Thyroid gland (tissue), 4 donors: ENCODE measurements at regions not wholly inside any gene's neighbourhood (a gene's known extent, or its start where the extent isn't known, plus 50 kb on each side); places are given as distances from the start of the nearest gene placed in this dataset.
A peak's percentile ranks its signal among the peaks of the same experiment; 100 is the strongest.

Experiments used
- DNase-seq, 2 donors: peaks; one replicate each; pipeline ENCODE4 v3.0.0-alpha.2; 2019
- H3K27ac ChIP-seq, 3 donors: fragments of 200-600 bp; sonication (generic); 1 replicate in 2 of 3; 2 replicates in 1 of 3; pipeline ENCODE4 v1.5.1; 2016 to 2019; ENCODE audit warnings: mild to moderate bottlenecking in 1 of 3, moderate library complexity in 1 of 3
- H3K27me3 ChIP-seq: fragments of 200-600 bp; sonication (generic); one replicate; pipeline ENCODE4 v1.5.1; 2019
- H3K36me3 ChIP-seq, 2 donors: fragments of 200-600 bp; sonication (generic); one replicate each; pipeline ENCODE4 v1.5.1; 2016 to 2019
- H3K4me1 ChIP-seq, 2 donors: fragments of 200-600 bp; sonication (generic); one replicate each; pipeline ENCODE4 v1.5.1; 2017 to 2019
- H3K4me3 ChIP-seq, 3 donors: fragments of 200-600 bp; sonication (generic); replicated peaks in 1 of 3; 1 replicate in 2 of 3; 2 replicates in 1 of 3; pipeline ENCODE4 v1.5.1; 2016; ENCODE audit warnings: mild to moderate bottlenecking in 1 of 3
- H3K9me3 ChIP-seq: fragments of 200-600 bp; sonication (generic); one replicate; pipeline ENCODE4 v1.5.1; 2017
- CTCF ChIP-seq, 6 experiments: fragments of 200-600 bp in 3 of 6; fragments of 450-650 bp in 3 of 6; sonication (generic) in 3 of 6; IDR thresholded peaks; one replicate each; pipeline ENCODE4 v1.5.1; 2016 to 2019; ENCODE audit warnings: antibody characterized with exemption in 6 of 6, mild to moderate bottlenecking in 2 of 6, inconsistent platforms in 1 of 6, moderate library complexity in 1 of 6
- POLR2A ChIP-seq, 2 donors: fragments of 450-650 bp; IDR thresholded peaks; one replicate each; pipeline ENCODE4 v1.6.1; 2017; ENCODE audit warnings: antibody characterized with exemption in 2 of 2, mild to moderate bottlenecking in 2 of 2, moderate library complexity in 1 of 2
- WGBS, 2 donors: methylation state at CpG; one replicate each; pipeline ENCODE4 v1.1.5; 2017; 5-methylcytosine and 5-hydroxymethylcytosine counted together
- intact Hi-C: fragments of 100-400 bp; cut with DNase I; formaldehyde crosslinking; loops from one replicate; pipeline ENCODE4 v1.15.1; 2023

- intact Hi-C loops, result no loop called here
- DNase-seq, result peak in 1 of 2 donors; percentile 21
- Histone ChIP-seq H3K4me3 (no peak overlapping the region), H3K27me3 (no peaks in the 10 kb centered on the region), H3K9me3 (no peaks in the 10 kb centered on the region), H3K27ac (no peak overlapping the region), H3K4me1 (no peaks in the 10 kb centered on the region), H3K36me3 (no peaks in the 10 kb centered on the region)
- TF ChIP-seq POLR2A (IDR thresholded peaks at IDR 0.05) (no peak), CTCF (IDR thresholded peaks at IDR 0.05) (no peak)
- WGBS, 2 donors, result 53 to 54% methylated on average over 22 of the region's 22 CpGs
Measured at GRCh38 chr9:89778100-89779090, 173.6 kb downstream of the GADD45G start.

- intact Hi-C loops, result no loop called here
- WGBS, 2 donors, result 86 to 89% methylated on average over 7 of the region's 7 CpGs
- no peaks in the 10 kb centered on the region for H3K9me3 ChIP-seq
- no peaks in the 10 kb centered on the region for H3K36me3 ChIP-seq
- no peak for TF ChIP-seq CTCF (IDR thresholded peaks at IDR 0.05)
- no peak for TF ChIP-seq POLR2A (IDR thresholded peaks at IDR 0.05)
- no peak overlapping the region for H3K4me3 ChIP-seq
- H3K27ac ChIP-seq, result no peak overlapping the region
- H3K27me3 ChIP-seq, result no peaks in the 10 kb centered on the region
- no peak for DNase-seq
- no peaks in the 10 kb centered on the region for H3K4me1 ChIP-seq
Measured at GRCh38 chr9:89779405-89780203, 174.8 kb downstream of the GADD45G start.

- 32 to 60% methylated on average over 4 of the region's 4 CpGs for WGBS, 2 donors
- Histone ChIP-seq H3K9me3 (no peaks in the 10 kb centered on the region), H3K27me3 (no peaks in the 10 kb centered on the region), H3K4me3 (no peak overlapping the region), H3K36me3 (no peaks in the 10 kb centered on the region), H3K27ac (no peak overlapping the region), H3K4me1 (no peaks in the 10 kb centered on the region)
- intact Hi-C loops, result no loop called here
- no peak for TF ChIP-seq CTCF (IDR thresholded peaks at IDR 0.05)
- no peak for TF ChIP-seq POLR2A (IDR thresholded peaks at IDR 0.05)
- peak in 1 of 2 donors; percentile 21 for DNase-seq
Measured at GRCh38 chr9:89780959-89781358, 176.1 kb downstream of the GADD45G start.

- 77 to 94% methylated on average over 3 to 5 of the region's 5 CpGs for WGBS, 2 donors
- Histone ChIP-seq H3K27me3 (no peaks in the 10 kb centered on the region), H3K4me1 (no peaks in the 10 kb centered on the region), H3K36me3 (no peaks in the 10 kb centered on the region), H3K27ac (no peak overlapping the region), H3K4me3 (no peak overlapping the region), H3K9me3 (no peaks in the 10 kb centered on the region)
- no peak for DNase-seq
- intact Hi-C loops, result no loop called here
- no peak for TF ChIP-seq POLR2A (IDR thresholded peaks at IDR 0.05)
- TF ChIP-seq CTCF (IDR thresholded peaks at IDR 0.05), result no peak
Measured at GRCh38 chr9:89781838-89782540, 177.2 kb downstream of the GADD45G start.
